ENCODE measurements at regions not wholly inside any gene's neighbourhood (a gene's known extent, or its start where the extent isn't known, plus 50 kb on each side); places are given as distances from the start of the nearest gene placed in this dataset.

GRCh38 chr2:206845877-206846276, 80.5 kb downstream of the FASTKD2 start:
- Mint-ChIP-seq H3K27me3 (ENCODE audit: insufficient read depth) (no peaks in the 10 kb centered on the region), H3K27ac (no peak overlapping the region), H3K36me3 (ENCODE audit: low read depth) (no peaks in the 10 kb centered on the region), H3K4me1 (ENCODE audit: low read depth) (no peaks in the 10 kb centered on the region), H3K9me3 (no peaks in the 10 kb centered on the region), H3K4me3 (no peak overlapping the region)
- TF ChIP-seq, protein P1, sequence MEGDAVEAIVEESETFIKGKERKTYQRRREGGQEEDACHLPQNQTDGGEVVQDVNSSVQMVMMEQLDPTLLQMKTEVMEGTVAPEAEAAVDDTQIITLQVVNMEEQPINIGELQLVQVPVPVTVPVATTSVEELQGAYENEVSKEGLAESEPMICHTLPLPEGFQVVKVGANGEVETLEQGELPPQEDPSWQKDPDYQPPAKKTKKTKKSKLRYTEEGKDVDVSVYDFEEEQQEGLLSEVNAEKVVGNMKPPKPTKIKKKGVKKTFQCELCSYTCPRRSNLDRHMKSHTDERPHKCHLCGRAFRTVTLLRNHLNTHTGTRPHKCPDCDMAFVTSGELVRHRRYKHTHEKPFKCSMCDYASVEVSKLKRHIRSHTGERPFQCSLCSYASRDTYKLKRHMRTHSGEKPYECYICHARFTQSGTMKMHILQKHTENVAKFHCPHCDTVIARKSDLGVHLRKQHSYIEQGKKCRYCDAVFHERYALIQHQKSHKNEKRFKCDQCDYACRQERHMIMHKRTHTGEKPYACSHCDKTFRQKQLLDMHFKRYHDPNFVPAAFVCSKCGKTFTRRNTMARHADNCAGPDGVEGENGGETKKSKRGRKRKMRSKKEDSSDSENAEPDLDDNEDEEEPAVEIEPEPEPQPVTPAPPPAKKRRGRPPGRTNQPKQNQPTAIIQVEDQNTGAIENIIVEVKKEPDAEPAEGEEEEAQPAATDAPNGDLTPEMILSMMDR (IDR thresholded peaks at IDR 0.05) = no peak
- DNase-seq = no peak

- Mint-ChIP-seq H3K9me3 (no peaks in the 10 kb centered on the region), H3K4me3 (no peak overlapping the region), H3K4me1 (ENCODE audit: low read depth) (no peaks in the 10 kb centered on the region), H3K27me3 (ENCODE audit: insufficient read depth) (no peaks in the 10 kb centered on the region), H3K36me3 (ENCODE audit: low read depth) (no peaks in the 10 kb centered on the region), H3K27ac (no peak overlapping the region)
- TF ChIP-seq, protein P1 (IDR thresholded peaks at IDR 0.05) = no peak
- DNase-seq = no peak
These were observed 80.9 kb downstream of the FASTKD2 start for GRCh38 chr2:206846331-206846730.

DNA sequence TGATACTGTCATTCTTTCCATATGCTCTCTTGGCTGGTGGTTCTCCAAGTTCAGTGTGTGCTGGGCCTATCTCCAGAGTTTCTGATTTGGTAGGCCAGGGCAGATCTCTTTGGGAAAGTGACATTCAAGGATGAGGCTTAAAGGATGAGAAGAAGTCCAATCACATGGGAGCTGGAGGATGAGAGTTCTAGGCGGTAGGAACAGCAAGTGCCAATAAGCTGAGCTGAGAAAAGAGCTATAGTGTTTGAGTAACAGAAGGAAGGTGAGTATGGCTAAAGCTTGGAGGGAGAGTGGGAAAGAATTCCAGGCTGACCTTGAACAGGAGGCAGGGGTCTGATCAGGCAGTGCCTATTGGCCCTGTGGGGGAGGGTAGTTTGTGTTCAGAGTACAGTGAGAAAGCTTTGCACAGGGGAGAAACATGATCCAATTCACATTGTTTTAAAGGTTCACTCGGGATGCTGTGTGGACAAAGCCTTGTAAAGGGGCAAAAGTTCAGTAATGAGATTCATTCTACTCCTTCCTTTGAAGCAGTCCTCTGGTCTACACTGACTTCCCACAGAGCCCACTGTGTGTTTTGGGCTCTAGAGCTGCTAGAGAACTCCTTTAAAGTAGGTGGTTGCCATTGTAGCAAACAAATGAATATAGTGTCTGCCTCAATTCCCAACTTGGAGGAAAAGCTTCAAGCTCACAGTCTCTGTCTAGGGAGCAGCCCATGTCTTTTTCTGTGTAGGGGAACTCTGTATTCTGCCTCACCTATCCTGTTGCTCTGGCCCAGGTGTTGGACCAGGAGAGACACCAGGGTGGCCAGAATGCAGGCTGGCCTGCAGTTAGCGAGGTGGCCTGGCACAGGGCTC, 81.8 kb downstream of the FASTKD2 start:
- Mint-ChIP-seq H3K36me3 (ENCODE audit: low read depth) (no peaks in the 10 kb centered on the region), H3K27ac (no peak overlapping the region), H3K27me3 (ENCODE audit: insufficient read depth) (no peaks in the 10 kb centered on the region), H3K9me3 (no peaks in the 10 kb centered on the region), H3K4me3 (no peak overlapping the region), H3K4me1 (ENCODE audit: low read depth) (no peaks in the 10 kb centered on the region)
- TF ChIP-seq, protein P1 (IDR thresholded peaks at IDR 0.05) = no peak
- DNase-seq = no peak

DNA sequence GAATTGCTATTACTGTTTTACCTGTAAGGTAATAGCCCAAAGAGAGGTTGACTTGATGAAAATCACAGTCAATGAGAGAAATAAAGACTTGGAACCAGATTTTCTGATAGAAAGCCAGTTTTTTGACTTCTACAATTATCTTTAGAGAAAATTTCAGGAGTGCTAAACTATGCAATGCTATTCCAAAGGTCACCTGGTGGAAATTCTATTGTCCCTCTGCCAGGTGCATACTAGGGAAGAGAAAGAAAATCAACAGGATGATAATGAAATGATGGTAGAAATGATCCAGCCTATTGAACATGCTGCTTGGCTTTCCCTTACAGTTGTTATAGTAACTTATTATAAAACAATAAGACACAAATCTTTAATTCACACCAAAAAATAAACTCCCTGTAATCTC, 85.0 kb downstream of the FASTKD2 start:
- Mint-ChIP-seq H3K27me3 (ENCODE audit: insufficient read depth) (0 out of 2 replicates have a peak, but pooled peaks cover 3% of the 10 kb centered on the region), H3K4me1 (ENCODE audit: low read depth) (no peaks in the 10 kb centered on the region), H3K36me3 (ENCODE audit: low read depth) (no peaks in the 10 kb centered on the region), H3K9me3 (no peaks in the 10 kb centered on the region), H3K27ac (no peak overlapping the region), H3K4me3 (no peak overlapping the region)
- DNase-seq = no peak
- TF ChIP-seq, protein P1 (IDR thresholded peaks at IDR 0.05) = no peak

- DNase-seq = no peak
- Mint-ChIP-seq H3K4me3 (no peak overlapping the region), H3K27ac (no peak overlapping the region), H3K9me3 (no peaks in the 10 kb centered on the region), H3K36me3 (ENCODE audit: low read depth) (no peaks in the 10 kb centered on the region), H3K4me1 (ENCODE audit: low read depth) (peaks cover 9% of the 10 kb centered on the region), H3K27me3 (ENCODE audit: insufficient read depth) (0 out of 2 replicates have a peak, but pooled peaks cover 3% of the 10 kb centered on the region)
- TF ChIP-seq, protein P1 (IDR thresholded peaks at IDR 0.05) = no peak
These were observed 86.1 kb downstream of the FASTKD2 start for GRCh38 chr2:206851521-206851920.

Data from HFFc6 (cell line).